ENCODE measurements at regions not wholly inside any gene's neighbourhood (a gene's known extent, or its start where the extent isn't known, plus 50 kb on each side); places are given as distances from the start of the nearest gene placed in this dataset.

GRCh38 chr14:45686771-45687170, 433.8 kb upstream of the MIS18BP1 start:
- Histone ChIP-seq H3K9ac (ENCODE audit: control insufficient read depth, extremely low read depth, insufficient read depth, low read length) (no peak overlapping the region), H3K9me1 (ENCODE audit: control insufficient read depth, extremely low read depth, insufficient read depth, low read length) (no peaks in the 10 kb centered on the region), H3K4me2 (ENCODE audit: control insufficient read depth, extremely low read depth, insufficient read depth, low read depth, low read length) (no peak overlapping the region), H2AFZ (ENCODE audit: control insufficient read depth, low read length) (no peak overlapping the region), H3K4me3 (ENCODE audit: control insufficient read depth in 2 of 3, extremely low read depth in 1 of 3, insufficient read depth in 2 of 3, low read depth in 1 of 3, low read length in 3 of 3) (no peak overlapping the region), H3K4me1 (ENCODE audit: control insufficient read depth, extremely low read depth, insufficient read depth, low read length) (no peaks in the 10 kb centered on the region), H3K79me2 (ENCODE audit: control insufficient read depth, insufficient read depth, low read length) (no peaks in the 10 kb centered on the region), H3K9me3 (ENCODE audit: control insufficient read depth, low read depth, low read length) (no peaks in the 10 kb centered on the region), H3K27ac (ENCODE audit: control insufficient read depth, insufficient read depth, low read length) (no peak overlapping the region), H3K27me3 (ENCODE audit: control insufficient read depth, extremely low read depth, insufficient read depth, low read length) (no peaks in the 10 kb centered on the region), H3K36me3 (ENCODE audit: control insufficient read depth in 2 of 2, extremely low read depth in 1 of 2, insufficient read depth in 2 of 2, low read length in 2 of 2) (no peaks in the 10 kb centered on the region), H4K20me1 (ENCODE audit: control insufficient read depth, extremely low read depth, insufficient read depth, low read length) (no peaks in the 10 kb centered on the region)
- dilution Hi-C loops (cut with MboI; ENCODE audit: extremely low pct_ligation_motif_present, low sequenced_read_pairs): no loop called here
- TF ChIP-seq EZH2 (IDR thresholded peaks at IDR 0.05; ENCODE audit: low read length) (no peak), CTCF (optimal IDR thresholded peaks at IDR 0.05 in 1 of 3, IDR thresholded peaks at IDR 0.05 in 1 of 3, conservative IDR thresholded peaks at IDR 0.05 in 1 of 3; ENCODE audit: extremely low read depth in 1 of 3, insufficient read depth in 2 of 3, low read length in 3 of 3) (no peak)
- FAIRE-seq (no peak), DNase-seq (ENCODE audit: low read depth, low spot score) (no peak)

GRCh38 chr14:45680531-45680930, 427.5 kb upstream of the MIS18BP1 start:
- no peaks in the 10 kb centered on the region for H3K36me3 ChIP-seq (ENCODE audit: control insufficient read depth in 2 of 2, extremely low read depth in 1 of 2, insufficient read depth in 2 of 2, low read length in 2 of 2)
- DNase-seq (ENCODE audit: low read depth, low spot score) (no peak), FAIRE-seq (no peak)
- TF ChIP-seq EZH2 (IDR thresholded peaks at IDR 0.05; ENCODE audit: low read length) (no peak), CTCF (optimal IDR thresholded peaks at IDR 0.05 in 1 of 3, IDR thresholded peaks at IDR 0.05 in 1 of 3, conservative IDR thresholded peaks at IDR 0.05 in 1 of 3; ENCODE audit: extremely low read depth in 1 of 3, insufficient read depth in 2 of 3, low read length in 3 of 3) (no peak)
- H3K9me1 ChIP-seq (ENCODE audit: control insufficient read depth, extremely low read depth, insufficient read depth, low read length): no peaks in the 10 kb centered on the region
- H3K4me2 ChIP-seq (ENCODE audit: control insufficient read depth, extremely low read depth, insufficient read depth, low read depth, low read length): no peak overlapping the region
- H3K4me3 ChIP-seq (ENCODE audit: control insufficient read depth in 2 of 3, extremely low read depth in 1 of 3, insufficient read depth in 2 of 3, low read depth in 1 of 3, low read length in 3 of 3): no peak overlapping the region
- H4K20me1 ChIP-seq (ENCODE audit: control insufficient read depth, extremely low read depth, insufficient read depth, low read length): no peaks in the 10 kb centered on the region
- dilution Hi-C loops (cut with MboI; ENCODE audit: extremely low pct_ligation_motif_present, low sequenced_read_pairs): no loop called here
- H2AFZ ChIP-seq (ENCODE audit: control insufficient read depth, low read length): peak overlapping the region; percentile 58
- H3K27ac ChIP-seq (ENCODE audit: control insufficient read depth, insufficient read depth, low read length): no peak overlapping the region
- H3K27me3 ChIP-seq (ENCODE audit: control insufficient read depth, extremely low read depth, insufficient read depth, low read length): no peaks in the 10 kb centered on the region
- H3K4me1 ChIP-seq (ENCODE audit: control insufficient read depth, extremely low read depth, insufficient read depth, low read length): peaks cover 24% of the 10 kb centered on the region
- no peaks in the 10 kb centered on the region for H3K9me3 ChIP-seq (ENCODE audit: control insufficient read depth, low read depth, low read length)
- no peaks in the 10 kb centered on the region for H3K79me2 ChIP-seq (ENCODE audit: control insufficient read depth, insufficient read depth, low read length)
- no peak overlapping the region for H3K9ac ChIP-seq (ENCODE audit: control insufficient read depth, extremely low read depth, insufficient read depth, low read length)
